ENCODE measurements at regions not wholly inside any gene's neighbourhood (a gene's known extent, or its start where the extent isn't known, plus 50 kb on each side); places are given as distances from the start of the nearest gene placed in this dataset.

DNA sequence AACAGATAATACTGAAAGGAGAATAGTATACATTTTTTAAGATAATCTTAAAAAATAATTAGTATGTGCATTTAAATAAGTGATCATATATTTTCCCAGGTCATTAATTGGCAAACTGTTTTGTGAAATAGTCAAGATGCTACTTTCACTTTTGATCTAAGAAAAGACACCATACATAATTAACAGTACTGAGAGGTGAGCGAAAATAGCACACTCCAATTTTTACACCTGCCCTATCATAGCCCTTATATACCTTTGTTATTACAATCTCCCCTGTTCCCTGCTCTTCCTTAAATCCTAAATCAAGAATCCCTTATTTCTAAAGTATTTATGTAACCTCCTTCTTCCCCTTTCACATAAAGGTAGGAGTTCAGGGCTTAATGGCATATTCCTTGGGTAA lies 500.1 kb upstream of the LRATD1 start:
- no peak for DNase-seq
- intact Hi-C loops (cut with DNase I), result no loop called here
- no peak for ATAC-seq
- no peak overlapping the region for H3K27ac ChIP-seq
- no peak for TF ChIP-seq POLR2A (IDR thresholded peaks at IDR 0.05)
- TF ChIP-seq, protein P1, sequence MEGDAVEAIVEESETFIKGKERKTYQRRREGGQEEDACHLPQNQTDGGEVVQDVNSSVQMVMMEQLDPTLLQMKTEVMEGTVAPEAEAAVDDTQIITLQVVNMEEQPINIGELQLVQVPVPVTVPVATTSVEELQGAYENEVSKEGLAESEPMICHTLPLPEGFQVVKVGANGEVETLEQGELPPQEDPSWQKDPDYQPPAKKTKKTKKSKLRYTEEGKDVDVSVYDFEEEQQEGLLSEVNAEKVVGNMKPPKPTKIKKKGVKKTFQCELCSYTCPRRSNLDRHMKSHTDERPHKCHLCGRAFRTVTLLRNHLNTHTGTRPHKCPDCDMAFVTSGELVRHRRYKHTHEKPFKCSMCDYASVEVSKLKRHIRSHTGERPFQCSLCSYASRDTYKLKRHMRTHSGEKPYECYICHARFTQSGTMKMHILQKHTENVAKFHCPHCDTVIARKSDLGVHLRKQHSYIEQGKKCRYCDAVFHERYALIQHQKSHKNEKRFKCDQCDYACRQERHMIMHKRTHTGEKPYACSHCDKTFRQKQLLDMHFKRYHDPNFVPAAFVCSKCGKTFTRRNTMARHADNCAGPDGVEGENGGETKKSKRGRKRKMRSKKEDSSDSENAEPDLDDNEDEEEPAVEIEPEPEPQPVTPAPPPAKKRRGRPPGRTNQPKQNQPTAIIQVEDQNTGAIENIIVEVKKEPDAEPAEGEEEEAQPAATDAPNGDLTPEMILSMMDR (IDR thresholded peaks at IDR 0.05), result no peak
- H3K27me3 ChIP-seq, result no peaks in the 10 kb centered on the region
- WGBS, 2 donors, result 92 to 97% methylated on average over 1 of the region's 1 CpG
- H3K4me3 ChIP-seq, result no peak overlapping the region
- H3K9me3 ChIP-seq, result no peaks in the 10 kb centered on the region
- H3K4me1 ChIP-seq, result no peaks in the 10 kb centered on the region
- H3K36me3 ChIP-seq (replicated peaks in 1 of 2; ENCODE audit: insufficient read depth in 1 of 2, low read depth in 2 of 2), result no peaks in the 10 kb centered on the region

DNA sequence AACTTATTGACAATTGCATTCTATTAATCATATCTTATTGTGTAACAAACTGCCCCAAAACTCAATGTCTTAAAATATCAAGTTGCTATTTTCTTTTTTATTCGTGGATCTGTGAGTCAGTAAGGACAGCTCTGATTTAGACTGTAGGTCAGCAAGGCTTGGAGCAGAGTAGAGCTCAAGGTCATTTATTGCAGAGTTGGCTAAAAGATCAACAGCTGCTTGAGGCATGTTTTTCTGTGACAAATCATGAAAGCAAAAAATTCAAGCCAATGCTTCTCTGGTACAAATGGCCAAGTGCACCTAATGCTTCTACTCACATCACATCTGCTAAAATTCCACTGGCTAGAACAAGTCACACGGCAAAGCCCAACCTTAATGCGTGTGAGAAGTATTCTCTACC lies 497.7 kb upstream of the LRATD1 start:
- Histone ChIP-seq H3K4me1 (no peaks in the 10 kb centered on the region), H3K9me3 (no peaks in the 10 kb centered on the region), H3K27me3 (no peaks in the 10 kb centered on the region), H3K27ac (no peak overlapping the region), H3K4me3 (no peak overlapping the region), H3K36me3 (replicated peaks in 1 of 2; ENCODE audit: insufficient read depth in 1 of 2, low read depth in 2 of 2) (no peaks in the 10 kb centered on the region)
- WGBS, 2 donors, result 32 to 34% methylated on average over 3 of the region's 3 CpGs
- TF ChIP-seq, protein P1 (IDR thresholded peaks at IDR 0.05), result no peak
- no peak for TF ChIP-seq POLR2A (IDR thresholded peaks at IDR 0.05)
- ATAC-seq, result peak; percentile 33
- peak in 1 of 4 donors; percentile 2 for DNase-seq
- intact Hi-C loops (cut with DNase I), result no loop called here

GRCh38 chr2:14136030-14136429 lies 496.5 kb upstream of the LRATD1 start:
- Histone ChIP-seq H3K27me3 (no peaks in the 10 kb centered on the region), H3K36me3 (replicated peaks in 1 of 2; ENCODE audit: insufficient read depth in 1 of 2, low read depth in 2 of 2) (no peaks in the 10 kb centered on the region), H3K4me1 (no peaks in the 10 kb centered on the region), H3K4me3 (no peak overlapping the region), H3K27ac (no peak overlapping the region), H3K9me3 (no peaks in the 10 kb centered on the region)
- WGBS, 2 donors, result 92 to 93% methylated on average over 2 of the region's 2 CpGs
- intact Hi-C loops (cut with DNase I), result no loop called here
- ATAC-seq (no peak), DNase-seq (no peak)
- TF ChIP-seq POLR2A (IDR thresholded peaks at IDR 0.05), result no peak
- TF ChIP-seq, protein P1 (IDR thresholded peaks at IDR 0.05), result no peak

- Histone ChIP-seq H3K36me3 (replicated peaks in 1 of 2; ENCODE audit: insufficient read depth in 1 of 2, low read depth in 2 of 2) (no peaks in the 10 kb centered on the region), H3K27me3 (no peaks in the 10 kb centered on the region), H3K4me1 (no peaks in the 10 kb centered on the region), H3K9me3 (no peaks in the 10 kb centered on the region), H3K4me3 (no peak overlapping the region), H3K27ac (no peak overlapping the region)
- peak in 2 of 4 donors; percentile 9 to 41 for DNase-seq
- TF ChIP-seq POLR2A (IDR thresholded peaks at IDR 0.05), result no peak
- TF ChIP-seq, protein P1 (IDR thresholded peaks at IDR 0.05), result peak in 4 of 7 experiments; percentile 8 to 42 (median 25)
- WGBS, 2 donors, result 25 to 37% methylated on average over 2 of the region's 2 CpGs
- ATAC-seq, result peak; percentile 42
- intact Hi-C loops (cut with DNase I), result no loop called here
Observed at GRCh38 chr2:14137643-14138042, 494.9 kb upstream of the LRATD1 start.

GRCh38 chr2:14140009-14140550 lies 492.4 kb upstream of the LRATD1 start:
- 64 to 72% methylated on average over 6 of the region's 6 CpGs for WGBS, 2 donors
- TF ChIP-seq, protein P1 (IDR thresholded peaks at IDR 0.05), result no peak
- ATAC-seq, result no peak
- no peak overlapping the region for H3K4me3 ChIP-seq
- no peak overlapping the region for H3K27ac ChIP-seq
- H3K27me3 ChIP-seq, result no peaks in the 10 kb centered on the region
- no peaks in the 10 kb centered on the region for H3K9me3 ChIP-seq
- H3K36me3 ChIP-seq (replicated peaks in 1 of 2; ENCODE audit: insufficient read depth in 1 of 2, low read depth in 2 of 2), result no peaks in the 10 kb centered on the region
- no peak for DNase-seq
- intact Hi-C loops (cut with DNase I), result no loop called here
- no peaks in the 10 kb centered on the region for H3K4me1 ChIP-seq

All from body of pancreas (tissue), 4 donors.